Naive thymus-derived CD4-positive, alpha-beta T cell (primary cell): ENCODE measurements at regions not wholly inside any gene's neighbourhood (a gene's known extent, or its start where the extent isn't known, plus 50 kb on each side); places are given as distances from the start of the nearest gene placed in this dataset.

Experiments used
- ATAC-seq: fragments of 150-1000 bp; cut with Tn5 transposase; 2 replicates; pipeline ENCODE4 v1.10.0; 2021; ENCODE audit warnings: mild to moderate bottlenecking, moderate library complexity
- CTCF ChIA-PET: fragments of 350-600 bp; sonication (Branson Sonifier 250); formaldehyde crosslinking; loops from one replicate; lab custom pipeline; 2021; ENCODE audit warnings: antibody characterized with exemption; lab: Charles Lee
- POLR2A ChIA-PET: fragments of 350-600 bp; sonication (Branson Sonifier 250); formaldehyde crosslinking; loops from one replicate; lab custom pipeline; 2021; ENCODE audit warnings: antibody characterized with exemption, inconsistent platforms; lab: Charles Lee
- DNase-seq, 9 donors: peaks; one replicate each; pipeline versions ENCODE4 v3.0.0 to v3.0.0-alpha.2; 2020 to 2022; ENCODE audit warnings: mixed read lengths in 1 of 9
- H3K27ac ChIP-seq: one replicate; pipeline ENCODE4 v1.7.0; 2013; ENCODE audit warnings: mild to moderate bottlenecking, low read depth, low read length, moderate library complexity
- H3K27me3 ChIP-seq, 2 donors: one replicate each; pipeline ENCODE4 v1.7.0; 2013; ENCODE audit warnings: low read length in 2 of 2, mild to moderate bottlenecking in 2 of 2, moderate library complexity in 2 of 2; ENCODE audit not compliant: control insufficient read depth in 2 of 2, insufficient read depth in 2 of 2
- H3K36me3 ChIP-seq, 3 experiments: 1 replicate in 2 of 3; 2 replicates in 1 of 3; pipeline ENCODE4 v1.7.0; 2013; ENCODE audit warnings: low read length in 3 of 3, mild to moderate bottlenecking in 3 of 3, moderate library complexity in 1 of 3; ENCODE audit not compliant: insufficient read depth in 3 of 3, control insufficient read depth in 2 of 3
- H3K4me1 ChIP-seq, 2 donors: one replicate each; pipeline ENCODE4 v1.7.0; 2013; ENCODE audit warnings: low read length in 2 of 2, mild to moderate bottlenecking in 2 of 2, moderate library complexity in 1 of 2; ENCODE audit not compliant: control insufficient read depth in 2 of 2, insufficient read depth in 2 of 2
- H3K4me3 ChIP-seq: 2 replicates; pipeline ENCODE4 v1.7.0; 2013; ENCODE audit warnings: mild to moderate bottlenecking, low read length
- H3K9me3 ChIP-seq, 3 experiments: 1 replicate in 2 of 3; 2 replicates in 1 of 3; pipeline ENCODE4 v1.7.0; 2013; ENCODE audit warnings: low read length in 3 of 3; ENCODE audit not compliant: control insufficient read depth in 2 of 3
- H3K27ac Mint-ChIP-seq, 9 donors: one replicate each; pipeline ENCODE4 v1.8.0; 2020 to 2022; ENCODE audit warnings: mixed read lengths in 9 of 9, mild to moderate bottlenecking in 8 of 9, moderate library complexity in 5 of 9, inconsistent platforms in 2 of 9
- H3K27me3 Mint-ChIP-seq, 5 donors: one replicate each; pipeline ENCODE4 v1.8.0; 2021 to 2022; ENCODE audit warnings: mixed read lengths in 5 of 5, mild to moderate bottlenecking in 1 of 5
- H3K36me3 Mint-ChIP-seq, 5 donors: one replicate each; pipeline ENCODE4 v1.8.0; 2020 to 2022; ENCODE audit warnings: mixed read lengths in 5 of 5, mild to moderate bottlenecking in 3 of 5, inconsistent platforms in 1 of 5
- H3K4me1 Mint-ChIP-seq, 7 donors: one replicate each; pipeline ENCODE4 v1.8.0; 2020 to 2022; ENCODE audit warnings: mixed read lengths in 7 of 7, mild to moderate bottlenecking in 3 of 7, inconsistent platforms in 1 of 7
- H3K4me3 Mint-ChIP-seq, 10 donors: one replicate each; pipeline ENCODE4 v1.8.0; 2020 to 2022; ENCODE audit warnings: mild to moderate bottlenecking in 10 of 10, mixed read lengths in 10 of 10, moderate library complexity in 6 of 10, inconsistent platforms in 2 of 10
- H3K9me3 Mint-ChIP-seq, 11 donors: one replicate each; pipeline ENCODE4 v1.8.0; 2020 to 2022; ENCODE audit warnings: mixed read lengths in 11 of 11, mild to moderate bottlenecking in 4 of 11, inconsistent platforms in 1 of 11, moderate library complexity in 1 of 11
- intact Hi-C, 2 donors: fragments of 100-400 bp; cut with micrococcal nuclease; formaldehyde crosslinking; loops; one replicate each; pipeline ENCODE4 v1.15.1; 2023

DNA sequence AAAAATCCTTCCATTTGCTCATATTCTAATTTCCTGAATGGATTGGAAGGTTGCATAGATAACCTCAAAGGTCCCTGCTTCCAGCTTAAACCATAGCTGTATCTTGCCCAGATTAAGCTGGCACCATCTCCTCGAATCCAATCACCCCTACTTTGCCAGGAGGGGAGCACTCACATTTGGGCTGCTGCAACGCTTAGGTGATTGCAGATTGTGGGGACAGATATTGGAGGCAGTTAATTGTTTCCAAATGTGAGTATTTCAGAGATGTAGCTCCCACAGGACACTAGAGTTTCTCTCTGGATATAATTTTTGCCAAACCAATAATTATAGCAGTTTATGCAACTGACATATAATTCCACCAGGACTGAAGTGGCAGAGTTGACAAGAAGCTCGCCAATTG is 53.5 kb upstream of the ACSL1 start:
- H3K27ac ChIP-seq: no peak overlapping the region
- intact Hi-C loops: no loop called here
- no peak overlapping the region for H3K27ac Mint-ChIP-seq
- no peaks in the 10 kb centered on the region for H3K36me3 ChIP-seq
- no peaks in the 10 kb centered on the region for H3K4me1 Mint-ChIP-seq
- H3K36me3 Mint-ChIP-seq: no peaks in the 10 kb centered on the region
- DNase-seq (no peak), ATAC-seq (no peak)
- POLR2A ChIA-PET: no interaction called here
- no peak overlapping the region for H3K4me3 ChIP-seq
- peaks cover 0 to 2% (median 0%) of the 10 kb centered on the region in 11 donors for H3K9me3 Mint-ChIP-seq
- CTCF ChIA-PET: no interaction called here
- no peak overlapping the region for H3K4me3 Mint-ChIP-seq
- no peaks in the 10 kb centered on the region for H3K27me3 ChIP-seq
- no peaks in the 10 kb centered on the region for H3K4me1 ChIP-seq
- H3K27me3 Mint-ChIP-seq: peaks cover 0 to 6% (median 0%) of the 10 kb centered on the region in 5 donors
- no peaks in the 10 kb centered on the region for H3K9me3 ChIP-seq

DNA sequence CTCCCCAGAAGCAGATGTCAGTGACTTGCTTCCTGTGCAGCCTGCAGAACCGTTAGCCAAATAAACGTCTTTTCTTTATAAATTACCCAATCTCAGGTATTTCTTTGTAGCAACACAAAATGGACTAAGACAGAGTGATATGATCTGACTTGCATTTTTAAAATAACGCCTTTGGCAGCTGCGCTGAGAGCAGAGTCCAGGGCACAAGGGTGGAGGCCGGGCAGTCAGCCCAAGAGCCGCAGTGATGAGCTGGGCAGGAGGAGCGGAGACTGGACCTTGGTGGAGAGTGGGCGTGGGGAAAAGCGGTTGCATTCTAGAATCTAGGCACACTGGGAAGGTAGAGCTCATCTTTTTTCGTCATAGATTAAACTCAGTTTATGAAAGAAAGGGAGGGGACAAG is 56.5 kb upstream of the ACSL1 start:
- H3K9me3 ChIP-seq: no peaks in the 10 kb centered on the region
- H3K4me3 ChIP-seq: no peak overlapping the region
- ChIA-PET POLR2A (no interaction called here), CTCF (no interaction called here)
- ATAC-seq (no peak), DNase-seq (no peak)
- no peaks in the 10 kb centered on the region for H3K27me3 ChIP-seq
- no peaks in the 10 kb centered on the region for H3K36me3 ChIP-seq
- no peak overlapping the region for H3K27ac Mint-ChIP-seq
- no peaks in the 10 kb centered on the region for H3K4me1 ChIP-seq
- no peak overlapping the region for H3K27ac ChIP-seq
- H3K4me1 Mint-ChIP-seq: no peaks in the 10 kb centered on the region
- peaks cover 0 to 2% (median 0%) of the 10 kb centered on the region in 11 donors for H3K9me3 Mint-ChIP-seq
- H3K36me3 Mint-ChIP-seq: no peaks in the 10 kb centered on the region
- intact Hi-C loops: no loop called here
- H3K27me3 Mint-ChIP-seq: peaks cover 0 to 16% (median 0%) of the 10 kb centered on the region in 5 donors
- no peak overlapping the region for H3K4me3 Mint-ChIP-seq

DNA sequence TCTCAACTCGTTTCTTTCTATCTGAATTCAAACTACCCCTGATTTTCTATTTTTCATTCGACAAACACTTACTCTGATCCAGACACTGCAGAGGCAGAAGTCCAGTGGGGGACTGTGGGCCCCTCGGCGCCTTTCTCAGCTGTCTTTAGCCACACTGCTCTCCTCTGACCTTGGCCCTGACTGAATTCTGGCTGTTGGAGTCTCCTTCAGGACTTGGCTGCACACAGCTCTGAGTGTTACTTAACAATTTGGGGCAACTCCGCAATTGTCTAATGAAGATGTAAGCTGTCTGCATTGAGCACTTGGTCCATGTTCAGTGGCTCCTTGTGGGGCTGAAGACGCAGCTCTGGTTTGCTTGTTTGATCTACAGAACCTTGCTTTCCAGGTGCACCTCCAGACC is 57.3 kb upstream of the ACSL1 start:
- Mint-ChIP-seq H3K27ac (no peak overlapping the region), H3K36me3 (no peaks in the 10 kb centered on the region), H3K9me3 (peaks cover 0 to 2% (median 0%) of the 10 kb centered on the region in 11 donors), H3K27me3 (peaks cover 0 to 16% (median 0%) of the 10 kb centered on the region in 5 donors), H3K4me1 (no peaks in the 10 kb centered on the region), H3K4me3 (no peak overlapping the region)
- intact Hi-C loops: no loop called here
- Histone ChIP-seq H3K27me3 (no peaks in the 10 kb centered on the region), H3K4me1 (no peaks in the 10 kb centered on the region), H3K4me3 (no peak overlapping the region), H3K36me3 (no peaks in the 10 kb centered on the region), H3K27ac (no peak overlapping the region), H3K9me3 (no peaks in the 10 kb centered on the region)
- POLR2A ChIA-PET: no interaction called here
- CTCF ChIA-PET: no interaction called here
- ATAC-seq: no peak
- no peak for DNase-seq

DNA sequence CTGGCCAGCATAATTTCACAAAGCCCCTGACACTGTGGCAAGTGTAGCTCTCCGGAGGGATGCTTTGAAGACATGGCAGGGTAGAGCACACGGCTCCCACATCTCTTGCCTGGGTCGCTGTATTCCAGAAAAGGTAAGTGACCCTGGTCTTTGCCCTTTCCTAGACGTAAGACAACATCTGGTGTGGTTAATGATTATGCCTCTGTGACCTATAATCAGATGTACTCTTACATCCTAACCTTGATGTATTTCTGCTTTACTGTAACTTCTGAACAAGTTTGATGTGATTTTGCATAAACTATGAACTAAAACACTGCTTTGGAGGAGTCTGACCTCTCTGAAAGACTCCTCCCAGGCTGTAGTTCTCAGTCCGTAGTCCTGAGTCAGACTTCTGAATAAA is 59.1 kb upstream of the ACSL1 start:
- ATAC-seq (no peak), DNase-seq (no peak)
- Mint-ChIP-seq H3K4me1 (peaks cover 0 to 2% (median 0%) of the 10 kb centered on the region in 7 donors), H3K9me3 (peaks cover 0 to 2% (median 0%) of the 10 kb centered on the region in 11 donors), H3K27me3 (peaks cover 0 to 19% (median 4%) of the 10 kb centered on the region in 5 donors), H3K4me3 (no peak overlapping the region), H3K36me3 (no peaks in the 10 kb centered on the region), H3K27ac (no peak overlapping the region)
- no peaks in the 10 kb centered on the region for H3K27me3 ChIP-seq
- no peaks in the 10 kb centered on the region for H3K4me1 ChIP-seq
- no peak overlapping the region for H3K27ac ChIP-seq
- ChIA-PET CTCF (no interaction called here), POLR2A (no interaction called here)
- H3K9me3 ChIP-seq: no peaks in the 10 kb centered on the region
- no peaks in the 10 kb centered on the region for H3K36me3 ChIP-seq
- no peak overlapping the region for H3K4me3 ChIP-seq
- intact Hi-C loops: no loop called here

DNA sequence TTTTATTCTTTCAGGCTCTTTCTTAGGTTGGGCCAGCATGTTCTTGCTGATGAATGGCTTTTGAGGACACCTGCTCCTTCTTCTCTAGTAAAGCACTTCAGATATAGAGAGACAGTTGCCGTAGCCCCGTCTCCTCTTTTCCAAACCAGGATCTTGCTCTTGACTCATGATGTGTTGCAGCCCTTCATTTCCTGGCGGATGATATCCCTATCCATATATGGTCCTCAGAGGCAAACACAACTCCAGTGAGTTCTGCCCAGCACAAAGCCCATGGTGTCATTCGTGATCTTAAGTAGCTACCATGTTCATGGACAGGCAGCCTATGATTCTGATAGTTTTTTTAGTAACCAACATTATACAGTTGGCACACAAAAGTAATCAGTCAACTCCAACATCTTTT is 59.8 kb upstream of the ACSL1 start:
- Mint-ChIP-seq H3K4me1 (peaks cover 0 to 7% (median 0%) of the 10 kb centered on the region in 7 donors), H3K27me3 (peaks cover 0 to 20% (median 8%) of the 10 kb centered on the region in 5 donors), H3K27ac (no peak overlapping the region), H3K36me3 (no peaks in the 10 kb centered on the region), H3K9me3 (peaks cover 0 to 2% (median 0%) of the 10 kb centered on the region in 11 donors), H3K4me3 (no peak overlapping the region)
- H3K27ac ChIP-seq: no peak overlapping the region
- H3K9me3 ChIP-seq: no peaks in the 10 kb centered on the region
- no peaks in the 10 kb centered on the region for H3K36me3 ChIP-seq
- DNase-seq (no peak), ATAC-seq (no peak)
- H3K4me1 ChIP-seq: no peaks in the 10 kb centered on the region
- POLR2A ChIA-PET: no interaction called here
- intact Hi-C loops: no loop called here
- H3K4me3 ChIP-seq: no peak overlapping the region
- no peaks in the 10 kb centered on the region for H3K27me3 ChIP-seq
- CTCF ChIA-PET: no interaction called here

DNA sequence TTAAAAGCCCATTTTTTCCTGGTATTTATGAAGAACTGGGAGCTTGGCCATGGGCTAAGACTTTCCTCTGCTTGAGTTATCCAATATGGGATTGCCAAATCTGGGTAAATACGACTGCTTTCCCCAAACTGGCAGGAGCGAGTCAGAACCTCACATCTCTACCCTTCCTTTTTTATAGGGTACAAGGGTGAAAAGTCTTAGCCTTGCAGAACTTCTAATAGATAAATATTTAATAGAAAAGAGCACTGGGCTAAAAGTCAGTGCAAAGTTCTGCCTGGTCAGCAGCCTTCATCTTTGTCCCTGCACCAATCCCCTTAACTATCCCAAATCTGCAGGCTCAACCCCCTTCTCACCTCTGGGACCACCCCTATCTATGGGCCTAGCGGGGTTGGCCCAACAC is 61.6 kb upstream of the ACSL1 start:
- Histone ChIP-seq H3K4me1 (no peaks in the 10 kb centered on the region), H3K27me3 (no peaks in the 10 kb centered on the region), H3K27ac (no peak overlapping the region), H3K9me3 (no peaks in the 10 kb centered on the region), H3K36me3 (no peaks in the 10 kb centered on the region), H3K4me3 (no peak overlapping the region)
- Mint-ChIP-seq H3K27me3 (peaks cover 0 to 23% (median 9%) of the 10 kb centered on the region in 5 donors), H3K27ac (no peak overlapping the region), H3K4me3 (no peak overlapping the region), H3K36me3 (no peaks in the 10 kb centered on the region), H3K4me1 (peaks cover 0 to 8% (median 0%) of the 10 kb centered on the region in 7 donors), H3K9me3 (peaks cover 0 to 2% (median 0%) of the 10 kb centered on the region in 11 donors)
- ATAC-seq: no peak
- CTCF ChIA-PET: no interaction called here
- POLR2A ChIA-PET: no interaction called here
- intact Hi-C loops: no loop called here
- no peak for DNase-seq

DNA sequence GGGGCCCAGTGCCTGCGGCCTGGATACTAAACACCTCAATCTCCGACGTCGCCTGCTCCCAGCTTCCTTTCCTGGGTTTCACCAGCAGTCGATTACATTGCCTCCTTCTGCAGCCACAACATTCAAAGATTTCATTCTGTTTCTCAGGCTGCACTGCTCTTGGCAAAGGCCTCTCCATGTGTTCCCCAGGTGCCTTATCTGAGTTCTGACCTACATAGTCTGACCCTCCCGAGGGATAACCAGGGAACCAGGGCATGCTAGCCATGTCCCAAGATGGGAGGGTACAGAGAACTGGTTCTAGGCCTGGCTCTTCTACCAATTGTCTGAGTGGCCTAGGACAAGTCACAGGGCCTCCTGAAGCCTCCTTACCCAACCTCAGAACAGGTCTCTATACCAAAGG is 62.2 kb upstream of the ACSL1 start:
- Histone ChIP-seq H3K9me3 (no peaks in the 10 kb centered on the region), H3K4me3 (no peak overlapping the region), H3K27me3 (no peaks in the 10 kb centered on the region), H3K36me3 (no peaks in the 10 kb centered on the region), H3K27ac (no peak overlapping the region), H3K4me1 (no peaks in the 10 kb centered on the region)
- H3K36me3 Mint-ChIP-seq: no peaks in the 10 kb centered on the region
- ChIA-PET CTCF (no interaction called here), POLR2A (no interaction called here)
- ATAC-seq (no peak), DNase-seq (no peak)
- peak overlapping the region in 1 of 9 donors; percentile 30 for H3K27ac Mint-ChIP-seq
- H3K9me3 Mint-ChIP-seq: peaks cover 0 to 2% (median 0%) of the 10 kb centered on the region in 11 donors
- no peak overlapping the region for H3K4me3 Mint-ChIP-seq
- intact Hi-C loops: no loop called here
- peaks cover 0 to 29% (median 9%) of the 10 kb centered on the region in 5 donors for H3K27me3 Mint-ChIP-seq
- H3K4me1 Mint-ChIP-seq: peaks cover 0 to 8% (median 0%) of the 10 kb centered on the region in 7 donors
